H1 (cell line): ENCODE measurements at regions not wholly inside any gene's neighbourhood (a gene's known extent, or its start where the extent isn't known, plus 50 kb on each side); places are given as distances from the start of the nearest gene placed in this dataset.

Experiments used
- CTCF ChIA-PET: fragments of 300-600 bp; sonication (Branson Sonifier 250); formaldehyde crosslinking; loops from one replicate; lab custom pipeline; 2021; ENCODE audit not compliant: partially characterized antibody; lab: Charles Lee
- POLR2A ChIA-PET: fragments of 300-600 bp; sonication (Branson Sonifier 250); formaldehyde crosslinking; loops from one replicate; lab custom pipeline; 2021; ENCODE audit warnings: inconsistent platforms; ENCODE audit not compliant: partially characterized antibody; lab: Charles Lee
- DNase-seq, 2 experiments: peaks; one replicate each; pipeline versions ENCODE4 v3.0.0 to v3.0.0-alpha.2; 2010 to 2022; ENCODE audit warnings: low spot score in 2 of 2, low read depth in 1 of 2, mixed read lengths in 1 of 2
- FAIRE-seq: peaks from 2 replicates; lab custom pipeline; 2011; peaks lifted over from hg19 to GRCh38; lab: Jason Lieb, UNC
- H2AFZ ChIP-seq: 2 replicates; pipeline ENCODE4 v1.8.1; 2012; ENCODE audit warnings: low read length, inconsistent platforms
- H2AK5ac ChIP-seq: 2 replicates; pipeline ENCODE4 v1.6.1; 2013; ENCODE audit warnings: low read depth, low read length
- H2BK120ac ChIP-seq: replicated peaks from 2 replicates; pipeline ENCODE3; 2013; ENCODE audit warnings: low read depth, low read length, inconsistent platforms
- H2BK12ac ChIP-seq: 2 replicates; pipeline ENCODE4 v1.6.1; 2013; ENCODE audit warnings: low read depth, low read length
- H2BK15ac ChIP-seq: 2 replicates; pipeline ENCODE4 v1.6.1; 2013; ENCODE audit warnings: low read length
- H2BK20ac ChIP-seq: 2 replicates; pipeline ENCODE4 v1.6.1; 2013; ENCODE audit warnings: low read length
- H2BK5ac ChIP-seq: 2 replicates; pipeline ENCODE4 v1.6.1; 2013; ENCODE audit warnings: low read depth, low read length
- H3K14ac ChIP-seq: 2 replicates; pipeline ENCODE4 v1.6.1; 2013; ENCODE audit warnings: inconsistent platforms; ENCODE audit not compliant: insufficient read length
- H3K18ac ChIP-seq: 2 replicates; pipeline ENCODE4 v1.6.1; 2013; ENCODE audit warnings: low read length; ENCODE audit errors: extremely low read depth
- H3K23ac ChIP-seq: 2 replicates; pipeline ENCODE4 v1.6.1; 2013; ENCODE audit warnings: inconsistent platforms; ENCODE audit not compliant: insufficient read length
- H3K23me2 ChIP-seq: 2 replicates; pipeline ENCODE4 v1.6.1; 2013; ENCODE audit warnings: low read depth, low read length
- H3K27ac ChIP-seq: 2 replicates; pipeline ENCODE4 v1.6.1; 2011; ENCODE audit warnings: low read depth, low read length, inconsistent platforms
- H3K27me3 ChIP-seq, 4 experiments: replicated peaks in 1 of 4; 1 replicate in 1 of 4; 2 replicates in 3 of 4; pipeline versions ENCODE4 v1.6.1 to v1.8.1; 2011 to 2013; ENCODE audit warnings: low read length in 3 of 4, mild to moderate bottlenecking in 3 of 4, inconsistent platforms in 2 of 4, mixed read lengths in 2 of 4, moderate library complexity in 1 of 4; ENCODE audit not compliant: control insufficient read depth in 3 of 4, insufficient read depth in 3 of 4; ENCODE audit errors: extremely low read depth in 1 of 4
- H3K36me3 ChIP-seq, 4 experiments: 2 replicates each; pipeline versions ENCODE4 v1.6.1 to v1.8.1; 2011 to 2013; ENCODE audit warnings: mild to moderate bottlenecking in 4 of 4, low read length in 3 of 4, moderate library complexity in 2 of 4, control low read depth in 1 of 4, inconsistent platforms in 1 of 4; ENCODE audit not compliant: insufficient read depth in 4 of 4, control insufficient read depth in 2 of 4
- H3K4ac ChIP-seq: replicated peaks from 2 replicates; pipeline ENCODE3; 2013; ENCODE audit warnings: low read length, low read depth, mixed read lengths, inconsistent platforms; ENCODE audit not compliant: insufficient read length
- H3K4me1 ChIP-seq, 4 experiments: replicated peaks in 1 of 4; 1 replicate in 1 of 4; 2 replicates in 3 of 4; pipeline versions ENCODE4 v1.6.1 to v1.8.1; 2011 to 2013; ENCODE audit warnings: low read length in 3 of 4, inconsistent platforms in 2 of 4, mixed read lengths in 1 of 4; ENCODE audit not compliant: insufficient read depth in 4 of 4, control insufficient read depth in 3 of 4
- H3K4me2 ChIP-seq, 2 experiments: 2 replicates each; pipeline versions ENCODE4 v1.6.1 to v1.8.1; 2011 to 2013; ENCODE audit warnings: low read depth in 2 of 2, low read length in 2 of 2, control low read depth in 1 of 2, inconsistent platforms in 1 of 2, mild to moderate bottlenecking in 1 of 2; ENCODE audit not compliant: insufficient read depth in 1 of 2
- H3K4me3 ChIP-seq, 4 experiments: fragments of 200-600, 300-600 bp in 1 of 4; sonication (generic), shearing (Covaris generic), sonication (Bioruptor Twin) in 1 of 4; 2 replicates each; pipeline versions ENCODE4 v1.5.1 to v1.8.1; 2011 to 2016; ENCODE audit warnings: low read length in 4 of 4, low read depth in 3 of 4, control low read depth in 2 of 4, inconsistent platforms in 2 of 4, mild to moderate bottlenecking in 2 of 4, mixed read lengths in 1 of 4, moderate library complexity in 1 of 4; ENCODE audit not compliant: insufficient read depth in 2 of 4; ENCODE audit errors: extremely low read depth in 1 of 4
- H3K56ac ChIP-seq: replicated peaks from 2 replicates; pipeline ENCODE3; 2013; ENCODE audit warnings: low read depth, mild to moderate bottlenecking, mixed read lengths, low read length, inconsistent platforms; ENCODE audit not compliant: insufficient read length
- H3K79me1 ChIP-seq: 2 replicates; pipeline ENCODE4 v1.6.1; 2013; ENCODE audit warnings: low read depth, low read length, control low read depth
- H3K79me2 ChIP-seq, 2 experiments: 2 replicates each; pipeline versions ENCODE4 v1.6.1 to v1.8.1; 2012 to 2013; ENCODE audit warnings: low read length in 2 of 2, mild to moderate bottlenecking in 2 of 2, inconsistent platforms in 1 of 2; ENCODE audit not compliant: insufficient read depth in 2 of 2, control insufficient read depth in 1 of 2
- H3K9ac ChIP-seq, 4 experiments: replicated peaks in 1 of 4; 1 replicate in 1 of 4; 2 replicates in 3 of 4; pipeline versions ENCODE4 v1.6.1 to v1.8.1; 2011 to 2013; ENCODE audit warnings: low read depth in 3 of 4, low read length in 3 of 4, control low read depth in 2 of 4, mild to moderate bottlenecking in 2 of 4, moderate library complexity in 2 of 4, inconsistent platforms in 1 of 4; ENCODE audit errors: extremely low read depth in 1 of 4
- H3K9me3 ChIP-seq, 2 experiments: 2 replicates each; pipeline versions ENCODE4 v1.6.1 to v1.8.1; 2012 to 2013; ENCODE audit warnings: mild to moderate bottlenecking in 2 of 2, moderate library complexity in 2 of 2, control low read depth in 1 of 2, inconsistent platforms in 1 of 2, low read depth in 1 of 2, low read length in 1 of 2, mixed read lengths in 1 of 2; ENCODE audit not compliant: insufficient read depth in 2 of 2
- H4K20me1 ChIP-seq, 2 experiments: replicated peaks in 1 of 2; 2 replicates each; pipeline versions ENCODE3 to v1.8.1; 2011 to 2013; ENCODE audit warnings: inconsistent platforms in 2 of 2, low read length in 2 of 2, mild to moderate bottlenecking in 1 of 2; ENCODE audit not compliant: insufficient read depth in 2 of 2, control insufficient read depth in 1 of 2
- H4K5ac ChIP-seq: 2 replicates; pipeline ENCODE4 v1.6.1; 2013; ENCODE audit warnings: low read length, low read depth, mixed read lengths, inconsistent platforms; ENCODE audit not compliant: insufficient read length
- H4K8ac ChIP-seq: 2 replicates; pipeline ENCODE4 v1.8.0; 2013; ENCODE audit warnings: mild to moderate bottlenecking, moderate library complexity, low read length, inconsistent platforms; ENCODE audit not compliant: insufficient read depth; ENCODE audit errors: extremely low read depth
- H4K91ac ChIP-seq: replicated peaks from 2 replicates; pipeline ENCODE3; 2013; ENCODE audit warnings: low read length, mixed read lengths, inconsistent platforms; ENCODE audit not compliant: insufficient read length
- BCL11A ChIP-seq, 2 experiments: IDR thresholded peaks; one replicate each; pipeline ENCODE4 v1.6.1; 2011; ENCODE audit warnings: low read depth in 2 of 2, low read length in 2 of 2, mild to moderate bottlenecking in 2 of 2
- CBX5 ChIP-seq: fragments of 300-800, 300-1000 bp; sonication (generic); IDR thresholded peaks from 2 replicates; pipeline ENCODE4 v1.7.1; 2016; ENCODE audit warnings: antibody characterized with exemption, low read length, low read depth
- EZH2 ChIP-seq: fragments of 200-600 bp; sonication (generic); IDR thresholded peaks from 2 replicates; pipeline ENCODE4 v1.7.1; 2012; ENCODE audit warnings: low read depth, mild to moderate bottlenecking, moderate library complexity, low read length, inconsistent platforms; ENCODE audit not compliant: severe bottlenecking
- HDAC6 ChIP-seq: IDR thresholded peaks from one replicate; pipeline ENCODE4 v1.7.1; 2012; ENCODE audit warnings: low read depth, mild to moderate bottlenecking, inconsistent platforms, low read length, moderate library complexity
- KDM5A ChIP-seq: fragments of 200-600 bp; IDR thresholded peaks from 2 replicates; pipeline ENCODE4 v1.7.1; 2012; ENCODE audit warnings: mild to moderate bottlenecking, low read length, inconsistent platforms, mixed read lengths
- MAFK ChIP-seq: IDR thresholded peaks from 2 replicates; pipeline ENCODE4 v1.6.1; 2012; ENCODE audit warnings: low read depth, mild to moderate bottlenecking, improper control_type of control experiment, low read length
- NANOG ChIP-seq: IDR thresholded peaks from 2 replicates; pipeline ENCODE4 v1.6.1; 2011; ENCODE audit warnings: low read length, low read depth, mild to moderate bottlenecking, inconsistent platforms; ENCODE audit not compliant: insufficient read depth, poor library complexity, severe bottlenecking
- NRF1 ChIP-seq: IDR thresholded peaks from 2 replicates; pipeline ENCODE4 v1.6.1; 2011; ENCODE audit warnings: mild to moderate bottlenecking, low read depth, low read length, improper control_type of control experiment
- PHF8 ChIP-seq: fragments of 200-600 bp; sonication (generic); conservative IDR thresholded peaks from 2 replicates; pipeline ENCODE4 v1.7.1; 2012; ENCODE audit warnings: low read depth, mild to moderate bottlenecking, inconsistent platforms, low read length, moderate library complexity
- POU5F1 ChIP-seq: IDR thresholded peaks from 2 replicates; pipeline ENCODE4 v1.6.1; 2011; ENCODE audit warnings: low read depth, mild to moderate bottlenecking, low read length, moderate library complexity
- SAP30 ChIP-seq: fragments of 300-600 bp; sonication (generic); IDR thresholded peaks from 2 replicates; pipeline ENCODE4 v1.7.1; 2012; ENCODE audit warnings: low read length, moderate library complexity, mild to moderate bottlenecking, inconsistent platforms; ENCODE audit not compliant: insufficient read depth, insufficient replicate concordance
- SP1 ChIP-seq: IDR thresholded peaks from 2 replicates; pipeline ENCODE4 v1.6.1; 2011; ENCODE audit warnings: low read depth, low read length
- TF ChIP-seq, protein P1 (sequence below): IDR thresholded peaks from 2 replicates; pipeline ENCODE4 v1.6.1; 2012; ENCODE audit warnings: inconsistent platforms
- TF ChIP-seq, protein P2 (sequence below): IDR thresholded peaks from 2 replicates; pipeline ENCODE4 v1.6.1; 2011; ENCODE audit warnings: low read depth, mild to moderate bottlenecking, low read length; ENCODE audit not compliant: insufficient read depth

DNA sequence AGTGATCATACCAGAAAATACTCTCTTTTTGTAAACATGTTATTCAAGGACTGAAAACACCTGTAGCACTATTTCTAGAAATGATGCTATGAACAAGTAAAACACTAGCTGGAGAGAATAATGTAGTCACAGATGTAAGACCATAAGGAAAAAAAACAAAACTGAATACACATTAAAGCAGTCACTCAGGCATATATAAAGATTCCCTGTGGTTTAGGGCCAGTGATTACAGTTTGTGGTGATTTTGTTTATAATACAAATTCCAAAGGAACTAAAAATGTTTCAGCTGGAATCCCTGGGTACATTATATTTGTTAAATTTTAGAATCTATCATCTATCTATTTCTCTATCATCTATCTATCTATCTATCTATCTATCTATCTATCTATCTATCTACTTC lies 777.8 kb upstream of the FRG1 start:
- Histone ChIP-seq H3K27ac (peak overlapping the region; percentile 65; the same call in 1 of the 2 replicates), H3K18ac (no peak overlapping the region; the same call in 1 of the 2 replicates)
- CTCF ChIA-PET, result interaction anchor here (1.2 to 3.0 kb wide), 3 partner anchors 9 to 39 kb away, joined by 4 to 10 read pairs (median 5); no protein-coding TSS in a partner anchor
- no peak for TF ChIP-seq POU5F1
- TF ChIP-seq, protein P1, sequence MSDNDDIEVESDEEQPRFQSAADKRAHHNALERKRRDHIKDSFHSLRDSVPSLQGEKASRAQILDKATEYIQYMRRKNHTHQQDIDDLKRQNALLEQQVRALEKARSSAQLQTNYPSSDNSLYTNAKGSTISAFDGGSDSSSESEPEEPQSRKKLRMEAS, result no peak
- TF ChIP-seq SP1, result no peak
- TF ChIP-seq NRF1, result no peak
- TF ChIP-seq KDM5A, result no peak
- TF ChIP-seq NANOG, result no peak
- TF ChIP-seq HDAC6, result no peak
- no peak for TF ChIP-seq MAFK
- TF ChIP-seq, protein P2, sequence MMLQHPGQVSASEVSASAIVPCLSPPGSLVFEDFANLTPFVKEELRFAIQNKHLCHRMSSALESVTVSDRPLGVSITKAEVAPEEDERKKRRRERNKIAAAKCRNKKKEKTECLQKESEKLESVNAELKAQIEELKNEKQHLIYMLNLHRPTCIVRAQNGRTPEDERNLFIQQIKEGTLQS, result no peak
- no peak for TF ChIP-seq CBX5
- no peak for TF ChIP-seq PHF8
- TF ChIP-seq SAP30, result no peak
- TF ChIP-seq BCL11A (IDR thresholded peaks at IDR 0.05; ENCODE audit: low read depth in 2 of 2, low read length in 2 of 2), result no peak
- TF ChIP-seq EZH2, result no peak

More for the DNA sequence above, 777.8 kb upstream of the FRG1 start:
- no peaks in the 10 kb centered on the region for H3K23me2 ChIP-seq
- H3K4me2 ChIP-seq, result peak overlapping the region; percentile 32 to 61; a peak in 2 of 4 replicates
- H3K4me1 ChIP-seq, result peaks cover 0 to 25% (median 11%) of the 10 kb centered on the region in 4 experiments; a peak in 5 of 7 replicates
- no peaks in the 10 kb centered on the region for H3K36me3 ChIP-seq
- H4K8ac ChIP-seq, result no peak overlapping the region
- H3K27me3 ChIP-seq, result no peaks in the 10 kb centered on the region
- no peaks in the 10 kb centered on the region for H4K20me1 ChIP-seq
- no peak overlapping the region for H2BK12ac ChIP-seq
- DNase-seq (no peak), FAIRE-seq (no peak)
- no peak overlapping the region for H3K23ac ChIP-seq
- H2BK5ac ChIP-seq, result 0 out of 2 replicates have a peak overlapping the region, but pooled peaks have one; percentile 77
- H3K4ac ChIP-seq, result no peak overlapping the region
- no peak overlapping the region for H3K14ac ChIP-seq
- no peak overlapping the region for H2AFZ ChIP-seq
- H2BK15ac ChIP-seq, result no peak overlapping the region
- POLR2A ChIA-PET, result interaction anchor here (0.6 to 1.3 kb wide), 3 partner anchors 15 to 130 kb away, joined by 3 to 5 read pairs (median 4); no protein-coding TSS in a partner anchor
- no peak overlapping the region for H2BK20ac ChIP-seq
- no peaks in the 10 kb centered on the region for H3K79me2 ChIP-seq
- peak overlapping the region in 1 of 4 experiments; percentile 39; a peak in 2 of 8 replicates for H3K4me3 ChIP-seq
- H3K9me3 ChIP-seq, result no peaks in the 10 kb centered on the region
- H3K56ac ChIP-seq, result no peak overlapping the region
- H3K9ac ChIP-seq, result no peak overlapping the region
- H4K5ac ChIP-seq, result peak overlapping the region; percentile 94
- no peak overlapping the region for H2BK120ac ChIP-seq
- H3K79me1 ChIP-seq, result no peaks in the 10 kb centered on the region
- H2AK5ac ChIP-seq, result no peak overlapping the region
- no peak overlapping the region for H4K91ac ChIP-seq
